ENCODE measurements at regions not wholly inside any gene's neighbourhood (a gene's known extent, or its start where the extent isn't known, plus 50 kb on each side); places are given as distances from the start of the nearest gene placed in this dataset.

- no peak for DNase-seq
Measured at GRCh38 chr10:57776688-57777432, 490.8 kb downstream of the IPMK start.

GRCh38 chr10:57775250-57775649 lies 492.4 kb downstream of the IPMK start:
- no peak for DNase-seq

DNA sequence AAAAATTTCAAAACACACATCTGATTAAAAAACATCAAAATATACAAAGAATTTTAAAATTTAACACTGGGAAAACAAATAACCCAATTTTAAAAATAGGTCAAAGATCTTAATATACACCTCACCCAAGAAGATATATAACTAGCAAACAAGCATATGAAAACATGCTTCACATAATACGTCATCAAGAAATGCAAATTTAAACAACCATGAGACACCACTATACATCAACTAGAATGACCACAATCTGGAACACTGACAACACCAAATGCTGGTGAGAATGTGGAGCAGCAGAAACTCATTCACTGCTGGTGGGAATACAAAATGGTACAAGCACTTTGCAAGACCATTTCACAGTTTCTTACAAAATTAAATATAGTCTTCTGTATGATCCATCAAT lies 498.4 kb downstream of the IPMK start:
- DNase-seq = no peak

GRCh38 chr10:57759777-57760176 lies 507.9 kb downstream of the IPMK start:
- no peak for DNase-seq

DNA sequence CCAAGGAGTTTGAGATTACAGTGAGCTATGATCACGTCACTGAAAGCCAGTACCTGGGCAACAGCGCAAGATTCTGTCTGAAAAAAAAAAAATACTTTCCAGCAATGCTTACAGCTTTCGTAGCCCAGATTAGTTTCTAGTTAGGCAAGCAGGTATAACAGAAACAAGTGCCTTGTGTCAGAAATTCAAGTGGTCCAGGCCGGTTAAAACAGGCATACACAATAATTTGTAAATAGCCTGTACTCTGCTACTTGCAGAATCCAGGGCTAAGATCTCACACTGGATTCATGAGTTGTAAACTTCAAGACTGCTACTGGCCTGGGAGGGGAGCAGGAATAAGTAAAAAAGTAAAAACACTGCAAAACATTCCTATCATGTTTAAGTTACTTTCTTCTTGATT lies 512.9 kb downstream of the IPMK start:
- no peak for DNase-seq

DNA sequence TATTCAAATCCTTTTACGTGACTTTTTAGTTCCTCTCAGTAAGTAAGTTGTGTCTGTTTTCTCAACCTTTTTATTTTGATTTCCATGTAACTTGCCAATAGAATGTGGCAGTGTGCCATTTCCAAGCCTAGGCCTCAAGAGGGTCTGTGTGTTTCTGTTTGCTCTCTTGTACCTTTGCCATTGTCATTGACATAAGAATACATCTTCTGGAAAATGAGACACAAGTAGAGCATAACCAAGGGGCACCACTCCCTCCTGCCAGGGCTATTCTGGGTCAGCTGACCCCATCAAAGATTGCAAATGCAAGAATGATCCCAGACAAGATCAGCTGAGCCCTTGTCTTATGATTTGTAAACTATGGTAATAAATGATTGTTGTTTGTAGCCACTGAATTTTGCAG lies 524.0 kb downstream of the IPMK start:
- DNase-seq = no peak

DNA sequence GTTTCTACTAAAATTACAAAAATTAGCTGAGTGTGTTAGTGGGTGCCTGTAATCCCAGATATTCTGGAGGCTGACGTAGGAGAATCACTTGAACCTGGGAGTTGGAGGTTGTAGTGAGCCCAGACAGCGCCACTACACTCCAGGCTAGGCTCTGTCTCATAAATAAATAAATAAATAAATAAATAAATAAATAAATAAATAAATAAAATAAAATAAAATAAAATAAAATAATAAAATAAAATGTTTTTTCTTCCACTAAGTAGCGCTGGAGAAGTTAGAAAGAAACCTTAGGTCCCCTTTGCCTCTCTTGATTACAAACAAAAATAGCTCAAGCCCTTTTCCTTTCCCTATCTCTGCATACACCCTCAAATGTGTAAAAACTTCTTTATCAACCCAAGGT lies 525.9 kb downstream of the IPMK start:
- no peak for DNase-seq

- no peak for DNase-seq
Measured at GRCh38 chr10:57723305-57723704, 544.4 kb downstream of the IPMK start.

DNA sequence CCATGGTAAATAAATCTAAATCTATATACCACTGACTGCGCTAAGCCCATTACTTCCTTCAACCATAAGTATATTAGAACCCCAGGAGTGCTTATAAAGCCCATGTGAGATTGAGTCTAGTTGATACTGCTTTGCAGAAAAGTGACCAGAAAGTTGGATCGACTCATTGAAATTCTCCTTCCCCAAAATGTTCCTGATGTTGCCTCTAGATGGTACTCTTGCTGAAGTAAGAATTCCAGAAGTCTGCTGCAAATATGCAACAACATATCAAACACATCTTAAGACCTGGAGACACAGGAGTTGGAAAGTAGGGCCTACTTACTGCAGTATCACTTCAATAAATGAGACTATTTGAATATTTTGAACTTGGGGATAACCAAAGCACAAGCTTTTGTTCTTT lies 550.8 kb downstream of the IPMK start:
- peak; percentile 4 for DNase-seq

- DNase-seq = no peak
Measured at GRCh38 chr10:57715233-57715632, 552.5 kb downstream of the IPMK start.

DNA sequence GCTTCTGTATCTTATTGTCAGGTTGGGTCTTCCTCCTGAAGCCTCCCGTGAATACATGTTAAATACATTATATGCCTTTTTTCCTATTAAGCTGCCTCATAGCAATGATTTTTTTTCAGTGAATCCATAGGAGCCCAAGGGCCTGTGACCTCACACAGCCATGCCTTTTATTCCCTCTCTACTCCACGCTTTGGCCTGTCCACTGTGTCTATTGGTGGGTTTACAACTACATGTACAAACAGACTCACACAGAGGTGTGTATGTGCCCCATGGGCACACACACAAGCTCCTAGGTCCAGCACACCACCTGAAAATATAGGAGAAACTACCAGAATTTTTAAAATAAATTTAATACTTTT lies 560.4 kb downstream of the IPMK start:
- no peak for DNase-seq

- no peak for DNase-seq
Measured at GRCh38 chr10:57706576-57707299, 561.0 kb downstream of the IPMK start.

- DNase-seq = no peak
Measured at GRCh38 chr10:57706016-57706415, 561.7 kb downstream of the IPMK start.

DNA sequence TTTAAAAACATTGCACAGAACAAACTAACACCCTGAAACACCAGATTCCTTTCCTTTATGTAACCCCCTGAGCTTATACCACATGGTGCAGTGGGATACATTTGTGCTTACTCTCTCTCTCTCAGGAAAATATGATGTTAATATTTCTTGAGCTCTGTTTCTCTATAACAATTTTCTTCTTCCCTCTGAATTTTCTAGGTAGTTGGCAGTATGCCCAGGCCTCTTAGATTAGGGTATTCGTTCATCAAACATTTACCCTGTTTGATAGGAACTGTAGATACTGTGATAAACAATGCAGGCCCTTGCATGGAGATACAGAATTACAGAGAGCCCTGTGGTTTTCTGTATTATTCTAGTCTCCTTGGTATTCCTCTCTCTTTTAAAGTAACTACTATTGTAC lies 567.8 kb downstream of the IPMK start:
- DNase-seq = no peak

GRCh38 chr10:57696641-57697040 lies 571.1 kb downstream of the IPMK start:
- DNase-seq = no peak

DNA sequence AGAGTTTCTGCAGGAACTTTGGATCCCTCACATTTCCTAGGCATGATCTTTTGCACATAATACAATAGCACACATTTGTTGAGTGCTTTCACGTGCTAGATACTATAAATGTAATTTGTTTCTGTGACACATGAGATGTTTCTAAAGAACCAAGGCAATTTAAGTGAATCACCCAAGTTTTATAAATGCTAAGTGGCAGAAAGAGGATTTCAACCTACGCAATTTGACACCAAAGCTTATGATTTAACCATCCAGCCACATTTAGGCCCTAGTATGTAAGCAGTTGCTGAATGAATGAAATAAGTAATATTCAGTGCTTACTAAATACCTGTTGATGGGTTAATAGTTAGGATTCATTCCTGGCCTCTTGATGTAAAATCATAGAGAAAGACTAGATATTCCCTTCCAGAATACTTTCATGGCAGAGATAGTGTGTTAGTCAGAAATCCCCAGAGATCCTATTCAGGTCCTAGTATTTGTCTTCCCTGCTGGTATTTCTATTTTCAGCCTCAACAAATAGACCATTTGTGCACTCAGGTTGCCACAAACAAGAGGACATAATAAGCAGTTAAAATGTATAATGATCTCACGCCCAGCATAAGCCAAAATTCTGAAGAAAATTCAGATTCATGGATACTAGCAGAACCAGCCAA lies 572.6 kb downstream of the IPMK start:
- DNase-seq = no peak

DNA sequence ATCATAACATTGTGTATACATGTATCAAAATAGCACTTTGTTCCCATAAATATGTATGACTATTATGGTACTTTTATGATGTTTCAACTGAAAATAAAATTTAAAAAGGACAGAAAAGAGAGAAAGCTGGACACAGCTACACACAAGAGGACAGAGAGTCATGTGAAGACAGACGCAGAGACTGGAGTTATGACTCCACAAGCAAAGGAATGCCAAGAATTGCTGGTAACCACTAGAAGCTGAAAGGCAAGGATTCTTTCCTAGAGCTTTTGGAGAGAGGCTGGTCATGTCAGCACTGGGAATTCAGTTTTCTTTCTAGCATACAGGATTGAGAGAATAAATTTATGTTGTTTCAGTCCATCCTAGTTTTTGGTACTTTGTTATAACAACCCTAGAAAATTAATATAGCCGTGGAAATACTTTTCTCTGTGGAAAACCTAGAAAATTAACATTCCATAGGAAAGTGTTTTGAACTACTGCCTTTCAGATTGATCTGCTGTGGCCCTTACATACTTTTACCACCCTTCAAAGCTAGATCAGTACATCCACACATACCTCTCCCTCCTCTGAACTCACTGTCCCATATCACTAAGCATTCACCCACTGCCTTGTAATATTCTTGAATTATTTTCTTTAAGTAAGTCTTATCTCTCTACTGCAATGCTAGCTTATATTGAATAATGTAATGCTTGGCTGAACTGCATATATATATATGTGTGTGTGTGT lies 575.3 kb downstream of the IPMK start:
- no peak for DNase-seq

DNA sequence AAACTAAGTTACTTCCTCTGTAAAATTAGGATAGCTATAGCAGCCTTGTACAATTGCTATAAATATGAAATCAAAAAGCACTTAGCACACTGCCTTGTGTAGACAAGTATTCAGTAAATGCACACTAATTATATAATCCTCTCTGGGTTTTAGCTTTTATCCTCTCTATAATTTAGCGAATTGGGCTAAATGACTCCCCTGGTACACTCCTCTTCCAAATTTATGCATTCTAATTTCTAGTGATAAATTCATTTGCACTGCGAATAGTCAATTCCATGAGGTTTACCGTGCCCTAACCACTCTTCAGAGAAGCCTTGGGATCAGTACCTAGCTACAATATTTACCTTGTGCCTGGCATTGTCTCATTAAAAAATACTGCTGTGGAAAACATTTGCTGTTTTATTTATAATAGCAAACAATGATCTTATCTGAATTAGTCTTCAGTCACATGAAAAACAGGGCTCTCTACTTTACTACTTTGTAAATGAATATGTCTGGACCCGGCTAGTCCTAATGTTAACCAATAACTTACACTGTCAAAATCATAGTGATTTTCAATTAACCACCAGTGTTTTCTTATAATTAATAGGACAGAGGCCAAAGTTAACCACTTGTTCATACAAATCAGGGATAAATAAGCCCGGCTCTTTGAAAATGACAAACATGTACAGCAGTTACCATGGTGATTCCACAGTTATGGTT lies 577.9 kb downstream of the IPMK start:
- DNase-seq = no peak

DNA sequence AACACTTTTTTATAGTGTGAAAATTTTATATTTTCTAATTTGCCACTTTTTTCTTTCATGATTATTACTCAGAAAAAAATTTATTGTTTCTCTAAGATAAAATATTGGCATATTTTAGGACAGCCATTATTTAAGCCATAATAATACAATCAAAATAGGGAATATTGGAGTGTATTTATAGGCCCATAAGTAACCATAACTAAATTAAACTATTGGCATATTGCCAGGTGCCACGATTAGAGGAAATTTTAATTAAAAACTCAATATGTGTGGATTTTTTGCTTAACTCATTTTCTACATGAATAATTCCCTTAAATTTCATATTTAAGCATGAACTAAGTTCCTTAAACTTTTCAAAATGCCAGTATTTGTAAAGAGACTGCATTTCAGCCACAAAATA lies 587.8 kb downstream of the IPMK start:
- no peak for DNase-seq

GRCh38 chr10:57675125-57675524 lies 592.6 kb downstream of the IPMK start:
- DNase-seq = no peak

DNA sequence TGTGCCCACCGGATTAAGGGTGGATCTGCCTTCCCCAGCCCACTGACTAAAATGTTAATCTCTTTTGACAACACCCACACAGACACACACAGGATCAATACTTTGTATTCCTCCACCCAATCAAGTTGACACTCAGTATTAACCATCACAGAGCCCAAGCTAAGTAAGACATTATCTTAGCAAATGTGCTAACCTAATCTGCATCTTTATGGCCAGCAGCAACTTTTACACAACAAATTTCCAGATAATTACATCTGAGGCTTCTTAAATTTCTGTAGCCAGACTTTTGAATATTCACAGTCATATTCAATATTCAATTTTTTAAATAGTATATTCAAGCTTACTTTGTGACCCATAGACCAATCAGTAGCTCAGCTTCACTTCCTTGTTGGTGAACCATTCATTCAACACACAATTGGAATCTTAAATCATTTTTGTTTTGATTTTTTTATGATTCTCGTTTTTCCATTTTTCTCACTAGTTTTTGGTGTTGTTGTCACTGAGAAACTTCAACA lies 594.2 kb downstream of the IPMK start:
- no peak for DNase-seq

GRCh38 chr10:57664815-57665214 lies 602.9 kb downstream of the IPMK start:
- DNase-seq = no peak

- DNase-seq = no peak
Measured at GRCh38 chr10:57663401-57663800, 604.3 kb downstream of the IPMK start.
